ENCODE measurements at regions not wholly inside any gene's neighbourhood (a gene's known extent, or its start where the extent isn't known, plus 50 kb on each side); places are given as distances from the start of the nearest gene placed in this dataset.

DNA sequence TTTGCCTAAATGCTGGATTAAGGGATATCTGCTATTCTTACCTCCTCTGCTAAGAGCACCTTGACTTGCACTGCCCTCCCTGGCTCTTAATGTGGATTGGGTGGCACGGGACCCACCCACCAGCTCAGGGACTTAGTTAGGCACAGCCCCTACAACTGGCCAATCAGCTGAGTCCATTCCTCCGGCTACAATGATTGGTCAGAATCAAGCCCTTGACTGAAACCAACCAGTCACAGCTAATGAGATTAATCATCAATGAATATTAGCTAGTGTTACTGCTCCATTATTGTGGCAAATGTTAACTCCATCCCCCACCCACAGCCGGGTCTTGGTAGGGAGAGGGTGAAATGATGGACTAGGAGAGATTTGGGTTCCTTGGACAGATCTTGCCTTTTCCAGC, 328.0 kb downstream of the MN1 start:
- ATAC-seq (replicated peaks in 1 of 2) = no peak
- Mint-ChIP-seq H3K27ac (no peak overlapping the region), H3K4me3 (no peak overlapping the region), H3K36me3 (ENCODE audit: insufficient read depth in 2 of 2) (no peaks in the 10 kb centered on the region), H3K27me3 (ENCODE audit: low read depth) (no peaks in the 10 kb centered on the region), H3K4me1 (ENCODE audit: low read depth) (no peaks in the 10 kb centered on the region), H3K9me3 (no peaks in the 10 kb centered on the region)
- DNase-seq = no peak

DNA sequence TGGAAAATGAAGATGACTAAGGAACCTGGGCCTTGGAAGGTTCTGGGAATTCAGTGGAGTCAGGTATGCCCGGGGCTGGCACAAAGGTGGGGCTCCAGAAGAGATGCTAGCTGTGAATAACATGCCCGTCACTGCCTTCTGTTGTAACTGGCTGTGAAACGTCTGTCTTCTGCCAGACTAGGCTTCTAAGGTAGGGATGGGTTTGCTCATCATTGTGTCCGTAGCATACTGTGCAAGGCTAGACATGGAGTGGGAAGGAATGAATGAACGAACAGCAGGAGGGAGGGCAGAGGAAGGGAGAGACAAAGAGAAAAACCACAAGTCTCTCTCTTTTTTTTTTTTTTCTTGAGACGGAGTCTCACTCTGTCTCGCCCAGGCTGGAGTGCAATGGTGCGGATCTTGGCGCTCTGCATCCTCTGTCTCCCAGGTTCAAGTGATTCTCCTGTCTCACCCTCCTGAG, 327.4 kb downstream of the MN1 start:
- H3K4me1 Mint-ChIP-seq (ENCODE audit: low read depth) = no peaks in the 10 kb centered on the region
- no peak overlapping the region for H3K27ac Mint-ChIP-seq
- no peak for DNase-seq

DNA sequence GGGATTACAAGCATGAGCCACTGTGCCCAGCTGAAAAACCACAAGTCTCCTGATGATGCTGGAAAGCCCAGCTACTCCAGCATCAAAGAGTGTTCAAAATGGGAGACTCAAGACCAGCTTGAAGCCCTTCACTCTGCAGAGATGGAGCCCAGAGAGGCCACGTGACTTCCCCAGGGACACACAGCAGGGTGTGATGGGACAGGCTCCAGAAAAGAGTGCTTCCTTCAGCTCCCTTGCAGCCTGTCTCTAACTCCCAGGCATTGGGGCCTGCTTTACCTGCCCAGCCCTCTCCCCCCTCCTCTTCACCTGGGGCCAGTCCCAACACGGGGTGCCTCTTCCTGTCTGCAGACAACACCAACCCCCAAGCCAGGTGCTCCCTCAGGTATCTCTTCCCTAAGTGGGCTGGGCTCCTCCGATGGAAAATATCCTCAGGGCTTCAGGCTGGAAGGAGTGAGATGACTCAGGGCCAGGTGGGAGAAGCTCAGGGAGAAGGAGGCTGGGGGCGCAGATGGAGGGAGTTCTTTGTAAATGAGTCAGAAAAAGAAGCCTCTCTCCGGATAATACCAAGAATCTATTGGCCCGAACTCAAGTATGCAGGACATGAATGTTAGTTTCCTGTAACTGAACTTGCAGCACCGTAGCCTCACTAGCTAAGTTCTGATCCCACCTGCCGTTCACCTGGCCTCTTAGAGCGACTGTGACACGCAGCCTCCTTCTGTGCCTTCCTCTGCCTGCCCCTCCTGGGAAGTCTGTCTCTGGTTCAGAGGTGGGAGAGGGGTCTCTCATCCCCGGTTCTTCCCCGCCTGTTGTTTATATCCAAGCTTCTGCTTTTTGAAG, 326.6 kb downstream of the MN1 start:
- no peak overlapping the region for H3K4me3 Mint-ChIP-seq
- DNase-seq (no peak), ATAC-seq (replicated peaks in 1 of 2) (no peak)
- no peaks in the 10 kb centered on the region for H3K9me3 Mint-ChIP-seq
- H3K36me3 Mint-ChIP-seq (ENCODE audit: insufficient read depth in 2 of 2) = no peaks in the 10 kb centered on the region
- H3K27me3 Mint-ChIP-seq (ENCODE audit: low read depth) = no peaks in the 10 kb centered on the region
- H3K4me1 Mint-ChIP-seq (ENCODE audit: low read depth) = no peaks in the 10 kb centered on the region
- H3K27ac Mint-ChIP-seq = no peak overlapping the region

More for the DNA sequence above, 327.4 kb downstream of the MN1 start:
- no peak overlapping the region for H3K4me3 Mint-ChIP-seq
- no peaks in the 10 kb centered on the region for H3K9me3 Mint-ChIP-seq
- H3K36me3 Mint-ChIP-seq (ENCODE audit: insufficient read depth in 2 of 2) = no peaks in the 10 kb centered on the region
- H3K27me3 Mint-ChIP-seq (ENCODE audit: low read depth) = no peaks in the 10 kb centered on the region
- no peak for ATAC-seq (replicated peaks in 1 of 2)

DNA sequence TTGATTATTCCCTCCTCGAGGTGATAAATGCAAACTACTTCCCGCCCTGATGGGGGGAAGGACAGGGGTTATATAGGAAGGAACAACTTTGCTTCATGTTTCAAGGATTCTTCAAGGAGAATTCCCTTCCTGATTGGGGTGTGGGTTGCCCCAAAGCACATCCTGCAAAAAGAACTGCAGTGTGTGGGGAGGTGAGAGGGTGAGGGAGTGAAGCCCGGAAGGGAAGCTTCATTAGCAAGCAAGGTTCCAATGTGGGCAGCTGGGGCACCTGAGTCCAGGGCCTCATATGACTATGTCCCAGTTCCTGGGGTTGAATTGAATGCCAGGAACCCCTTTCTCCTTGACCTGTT, 326.0 kb downstream of the MN1 start:
- no peaks in the 10 kb centered on the region for H3K4me1 Mint-ChIP-seq (ENCODE audit: low read depth)
- DNase-seq (no peak), ATAC-seq (replicated peaks in 1 of 2) (no peak)
- H3K36me3 Mint-ChIP-seq (ENCODE audit: insufficient read depth in 2 of 2) = no peaks in the 10 kb centered on the region
- no peaks in the 10 kb centered on the region for H3K9me3 Mint-ChIP-seq
- H3K27ac Mint-ChIP-seq = no peak overlapping the region
- H3K4me3 Mint-ChIP-seq = no peak overlapping the region
- no peaks in the 10 kb centered on the region for H3K27me3 Mint-ChIP-seq (ENCODE audit: low read depth)

DNA sequence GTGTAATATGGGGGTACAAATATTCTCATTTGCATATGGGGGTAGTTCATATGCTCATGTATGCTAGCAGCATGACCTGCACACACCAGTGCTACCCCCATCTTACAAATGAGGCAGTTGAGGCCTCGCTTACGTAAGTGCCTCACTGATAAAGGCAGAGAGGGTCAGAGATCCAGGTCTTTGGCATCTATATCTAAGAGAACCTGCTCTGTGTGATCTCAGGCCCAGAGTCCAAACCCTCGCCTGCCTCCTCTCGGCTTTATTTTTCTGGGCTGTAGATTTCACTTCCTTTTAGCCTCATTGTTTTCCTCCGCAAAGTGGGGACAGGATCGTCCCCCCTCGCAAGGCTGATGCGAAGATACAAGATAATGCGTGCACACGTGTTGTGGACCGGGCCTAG, 325.2 kb downstream of the MN1 start:
- Mint-ChIP-seq H3K9me3 (no peaks in the 10 kb centered on the region), H3K4me1 (ENCODE audit: low read depth) (no peaks in the 10 kb centered on the region), H3K4me3 (no peak overlapping the region), H3K27me3 (ENCODE audit: low read depth) (no peaks in the 10 kb centered on the region), H3K27ac (no peak overlapping the region), H3K36me3 (ENCODE audit: insufficient read depth in 2 of 2) (no peaks in the 10 kb centered on the region)
- ATAC-seq (replicated peaks in 1 of 2) (no peak), DNase-seq (no peak)

DNA sequence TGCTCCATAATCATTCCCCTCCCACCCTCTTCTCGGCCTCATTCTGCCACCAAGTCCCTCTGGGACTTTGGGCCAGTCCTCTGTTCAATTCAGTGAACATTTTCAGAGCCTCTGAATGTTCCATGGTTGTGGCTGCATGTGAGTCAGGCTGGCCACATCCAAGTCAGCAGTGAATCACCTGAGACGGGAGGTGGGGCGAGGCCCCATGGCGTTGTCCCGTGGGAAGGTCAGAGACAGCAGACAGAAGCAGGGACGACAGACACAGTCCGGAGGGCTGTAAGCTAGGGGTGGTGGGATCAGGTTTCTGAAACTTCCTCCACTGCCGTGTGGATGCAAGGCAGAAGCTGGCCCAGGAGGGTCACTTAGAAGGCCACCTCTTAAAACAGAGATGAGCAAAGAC, 324.8 kb downstream of the MN1 start:
- no peaks in the 10 kb centered on the region for H3K4me1 Mint-ChIP-seq (ENCODE audit: low read depth)
- no peak overlapping the region for H3K27ac Mint-ChIP-seq
- H3K4me3 Mint-ChIP-seq = no peak overlapping the region
- ATAC-seq (replicated peaks in 1 of 2) (no peak), DNase-seq (no peak)
- H3K27me3 Mint-ChIP-seq (ENCODE audit: low read depth) = no peaks in the 10 kb centered on the region
- no peaks in the 10 kb centered on the region for H3K9me3 Mint-ChIP-seq
- H3K36me3 Mint-ChIP-seq (ENCODE audit: insufficient read depth in 2 of 2) = no peaks in the 10 kb centered on the region

DNA sequence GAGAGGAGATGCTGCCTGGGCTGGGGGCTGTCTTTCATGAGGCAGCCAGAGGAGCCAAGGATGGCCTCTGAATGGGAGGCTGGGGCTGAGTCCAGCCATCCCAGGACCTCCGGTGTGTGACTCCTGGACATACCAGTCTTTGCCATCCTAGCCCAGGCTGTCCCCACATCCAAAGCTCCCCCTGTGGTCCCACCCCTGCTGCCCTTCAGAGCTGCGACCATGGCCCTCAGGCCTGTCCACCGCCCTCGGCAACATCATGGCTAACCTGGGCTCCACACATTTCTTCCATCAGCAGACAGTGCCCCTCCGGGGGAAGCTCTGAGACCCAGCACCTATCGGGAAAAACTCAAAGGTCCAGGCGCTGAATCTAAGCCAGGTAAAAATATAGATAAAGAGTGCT, 324.4 kb downstream of the MN1 start:
- Mint-ChIP-seq H3K36me3 (ENCODE audit: insufficient read depth in 2 of 2) (no peaks in the 10 kb centered on the region), H3K4me1 (ENCODE audit: low read depth) (no peaks in the 10 kb centered on the region), H3K27me3 (ENCODE audit: low read depth) (no peaks in the 10 kb centered on the region), H3K27ac (no peak overlapping the region), H3K9me3 (no peaks in the 10 kb centered on the region), H3K4me3 (no peak overlapping the region)
- no peak for DNase-seq
- no peak for ATAC-seq (replicated peaks in 1 of 2)

DNA sequence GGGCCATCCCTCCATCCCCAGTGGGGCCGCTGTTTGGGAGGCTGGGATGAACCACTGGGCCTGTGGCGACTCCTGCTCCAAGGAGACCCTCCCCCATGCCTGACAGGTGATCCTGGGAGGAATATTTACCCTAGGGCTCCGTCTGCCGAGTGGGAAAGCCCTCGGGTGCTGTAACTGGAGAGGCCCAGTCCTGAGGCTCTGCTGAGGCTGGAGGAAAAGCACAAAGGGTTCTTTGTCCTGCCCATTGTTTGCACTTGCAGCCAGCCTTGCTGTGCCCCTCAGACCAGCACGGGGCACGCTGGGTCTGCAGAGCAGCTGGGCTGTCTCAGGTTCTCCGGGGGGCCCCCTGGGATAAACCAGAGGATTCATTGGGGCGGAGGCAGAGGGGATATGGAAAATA, 321.1 kb downstream of the MN1 start:
- Mint-ChIP-seq H3K4me1 (ENCODE audit: low read depth) (no peaks in the 10 kb centered on the region), H3K27ac (no peak overlapping the region), H3K4me3 (no peak overlapping the region), H3K9me3 (no peaks in the 10 kb centered on the region), H3K27me3 (ENCODE audit: low read depth) (no peaks in the 10 kb centered on the region), H3K36me3 (ENCODE audit: insufficient read depth in 2 of 2) (no peaks in the 10 kb centered on the region)
- no peak for ATAC-seq (replicated peaks in 1 of 2)
- DNase-seq = no peak

DNA sequence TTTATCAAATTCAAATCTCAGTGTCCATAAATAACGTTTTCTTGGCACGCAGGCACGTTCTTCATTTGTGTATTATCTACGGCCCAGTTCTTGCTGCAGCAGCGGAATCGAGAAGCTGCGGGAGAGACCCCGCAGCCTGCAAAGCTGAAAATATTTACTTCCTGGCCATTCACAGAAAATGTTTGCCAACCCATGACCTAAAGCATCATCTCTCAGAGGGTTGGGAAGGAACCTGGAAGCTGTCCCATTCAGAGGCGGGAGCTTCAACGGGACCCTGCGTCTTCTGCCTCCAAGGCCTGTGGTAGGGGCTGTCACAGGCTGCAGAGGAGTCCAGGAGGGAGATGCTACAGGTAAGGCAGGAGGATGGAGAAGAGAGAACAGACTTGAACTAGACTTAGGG, 319.2 kb downstream of the MN1 start:
- Mint-ChIP-seq H3K4me1 (ENCODE audit: low read depth) (no peaks in the 10 kb centered on the region), H3K4me3 (no peak overlapping the region), H3K9me3 (no peaks in the 10 kb centered on the region), H3K27ac (no peak overlapping the region), H3K36me3 (ENCODE audit: insufficient read depth in 2 of 2) (no peaks in the 10 kb centered on the region), H3K27me3 (ENCODE audit: low read depth) (no peaks in the 10 kb centered on the region)
- DNase-seq (no peak), ATAC-seq (replicated peaks in 1 of 2) (no peak)

DNA sequence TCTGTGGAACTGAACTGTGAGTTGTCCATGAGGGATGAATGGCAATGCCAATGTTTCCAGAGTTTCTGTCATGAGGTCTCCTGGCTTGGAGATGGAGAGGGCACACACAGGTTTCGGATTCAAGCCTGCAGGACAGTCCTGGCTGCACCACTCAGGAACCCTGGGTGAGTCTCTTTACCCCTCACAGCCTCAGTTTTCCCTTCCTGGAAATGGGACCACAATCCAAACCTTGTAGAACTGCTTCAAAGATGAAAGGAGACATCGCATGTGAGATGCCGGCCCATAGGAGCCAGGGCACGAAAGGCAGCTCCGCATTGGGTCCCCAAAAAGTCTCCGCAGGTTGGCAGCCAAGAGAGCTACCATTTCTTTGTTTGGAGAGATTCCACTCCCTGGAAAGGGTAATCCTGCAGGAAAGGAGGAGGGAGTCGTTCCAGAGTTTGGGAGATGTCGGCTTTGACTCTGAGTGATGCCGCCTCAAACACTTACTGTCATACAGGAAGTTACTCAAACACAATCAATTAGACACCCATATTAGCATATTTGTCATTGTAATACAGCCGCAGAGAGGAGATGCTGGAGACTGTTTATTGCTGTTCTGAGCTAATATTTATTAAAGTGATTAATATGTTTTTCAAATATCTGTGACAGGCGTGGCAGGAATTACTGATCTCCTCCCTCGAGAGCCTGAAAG, 318.3 kb downstream of the MN1 start:
- H3K27ac Mint-ChIP-seq = no peak overlapping the region
- no peak overlapping the region for H3K4me3 Mint-ChIP-seq
- no peaks in the 10 kb centered on the region for H3K27me3 Mint-ChIP-seq (ENCODE audit: low read depth)
- no peak for ATAC-seq (replicated peaks in 1 of 2)
- no peaks in the 10 kb centered on the region for H3K4me1 Mint-ChIP-seq (ENCODE audit: low read depth)
- H3K9me3 Mint-ChIP-seq = no peaks in the 10 kb centered on the region
- H3K36me3 Mint-ChIP-seq (ENCODE audit: insufficient read depth in 2 of 2) = no peaks in the 10 kb centered on the region
- no peak for DNase-seq

DNA sequence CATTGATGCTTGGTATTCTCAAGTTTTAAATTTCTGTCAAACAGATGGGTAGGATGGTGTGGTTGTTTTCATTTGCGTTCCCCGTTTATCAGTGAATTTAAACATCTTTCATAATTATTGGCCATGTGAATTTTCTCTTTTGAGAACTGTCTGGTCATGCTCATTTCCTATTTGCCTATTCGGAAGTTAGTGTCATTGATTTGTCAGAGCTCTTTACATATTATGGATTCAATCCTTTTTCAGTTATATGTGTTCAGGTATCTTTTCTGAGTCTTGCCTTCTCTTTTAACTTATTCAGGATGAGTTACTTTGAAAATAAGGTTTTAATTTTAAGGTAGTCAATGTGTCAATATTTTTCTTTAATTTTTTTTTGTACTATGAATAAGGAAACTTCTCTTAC, 315.7 kb downstream of the MN1 start:
- no peaks in the 10 kb centered on the region for H3K36me3 Mint-ChIP-seq (ENCODE audit: insufficient read depth in 2 of 2)
- no peak overlapping the region for H3K27ac Mint-ChIP-seq
- ATAC-seq (replicated peaks in 1 of 2) (no peak), DNase-seq (no peak)
- no peaks in the 10 kb centered on the region for H3K27me3 Mint-ChIP-seq (ENCODE audit: low read depth)
- no peaks in the 10 kb centered on the region for H3K4me1 Mint-ChIP-seq (ENCODE audit: low read depth)
- H3K4me3 Mint-ChIP-seq = no peak overlapping the region
- H3K9me3 Mint-ChIP-seq = no peaks in the 10 kb centered on the region

DNA sequence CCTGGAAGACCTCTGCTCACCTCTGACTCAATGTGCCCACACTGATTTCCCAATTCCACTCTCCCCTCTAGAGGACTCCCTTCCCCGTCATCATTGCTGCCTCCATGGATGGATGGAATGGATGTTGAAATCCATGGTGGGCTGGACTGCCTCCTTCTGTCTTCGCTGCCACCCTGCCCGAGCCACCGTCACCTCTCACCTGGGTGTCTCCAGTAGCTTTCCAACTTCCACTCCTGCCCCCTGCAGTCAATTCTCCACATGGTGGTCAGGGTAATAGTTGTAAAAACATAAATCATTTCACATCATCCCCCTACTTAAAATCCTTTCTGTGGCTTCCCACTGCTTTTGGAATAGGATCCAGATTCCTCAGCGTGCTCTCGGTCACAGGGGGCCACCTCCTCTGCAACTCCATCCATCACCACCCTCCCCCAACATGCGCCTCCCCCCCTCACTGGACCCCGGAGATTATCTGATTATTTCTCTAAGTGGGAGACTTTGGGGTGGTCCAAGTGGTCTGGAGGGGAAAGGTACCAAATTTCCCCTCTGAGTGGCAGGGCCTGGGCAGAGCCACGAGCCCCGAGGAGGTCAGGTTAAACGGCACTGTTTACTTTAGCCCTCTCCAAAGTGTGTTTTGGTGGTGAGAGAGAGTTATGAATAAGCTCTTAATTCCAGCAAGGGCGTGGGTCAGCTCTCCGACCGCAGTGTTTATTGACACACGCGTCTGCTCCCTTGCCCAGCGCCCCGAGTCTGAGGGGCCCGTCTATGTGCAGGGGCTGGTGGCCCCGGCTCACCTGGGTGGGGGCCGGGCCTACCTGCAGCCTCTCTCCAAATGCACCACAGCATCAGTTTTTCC, 313.7 kb downstream of the MN1 start:
- peaks cover 4 to 9% of the 10 kb centered on the region in 2 donors for H3K9me3 Mint-ChIP-seq
- H3K36me3 Mint-ChIP-seq (ENCODE audit: insufficient read depth in 2 of 2) = peaks cover 0 to 3% of the 10 kb centered on the region in 2 donors
- ATAC-seq (replicated peaks in 1 of 2) (no peak), DNase-seq (no peak)
- no peaks in the 10 kb centered on the region for H3K27me3 Mint-ChIP-seq (ENCODE audit: low read depth)
- no peak overlapping the region for H3K27ac Mint-ChIP-seq
- no peak overlapping the region for H3K4me3 Mint-ChIP-seq
- H3K4me1 Mint-ChIP-seq (ENCODE audit: low read depth) = no peaks in the 10 kb centered on the region

DNA sequence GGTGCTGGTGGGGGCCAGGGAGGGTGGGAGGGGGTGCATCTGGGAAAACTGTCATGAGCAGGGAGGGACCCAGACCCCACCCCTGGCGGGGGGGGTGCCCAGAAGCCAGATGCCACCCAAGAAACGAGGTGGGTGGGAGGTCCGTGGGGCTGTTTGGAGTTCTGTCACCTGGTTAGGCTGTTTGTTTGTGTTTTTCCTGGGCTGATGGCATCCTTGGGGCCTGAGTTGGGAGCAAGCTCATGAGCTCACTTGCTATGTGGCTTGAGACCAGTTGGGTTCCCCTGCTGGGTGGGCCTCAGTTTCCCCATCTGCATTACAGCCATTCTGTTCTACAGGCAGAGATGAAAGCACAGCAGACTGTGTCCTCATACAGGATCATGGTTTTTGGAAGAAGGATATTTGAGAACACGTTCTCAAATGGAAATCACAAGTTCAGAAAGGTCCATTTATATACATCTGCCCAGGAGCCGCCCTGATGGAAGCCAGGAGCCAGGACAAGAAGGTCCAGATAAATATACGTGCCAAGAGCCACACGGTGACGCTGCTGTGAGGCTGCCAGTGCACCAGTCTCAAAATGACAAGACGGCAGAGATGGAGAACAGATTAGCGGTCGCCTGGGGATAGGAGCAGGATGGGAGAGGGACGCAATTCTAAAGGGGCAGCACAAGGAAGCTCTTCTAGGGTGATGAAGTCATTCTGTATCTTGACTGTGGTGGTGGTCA, 312.9 kb downstream of the MN1 start:
- Mint-ChIP-seq H3K4me1 (ENCODE audit: low read depth) (no peaks in the 10 kb centered on the region), H3K27ac (no peak overlapping the region), H3K27me3 (ENCODE audit: low read depth) (no peaks in the 10 kb centered on the region), H3K9me3 (peaks cover 4 to 10% of the 10 kb centered on the region in 2 donors), H3K4me3 (no peak overlapping the region), H3K36me3 (ENCODE audit: insufficient read depth in 2 of 2) (peaks cover 0 to 3% of the 10 kb centered on the region in 2 donors)
- no peak for DNase-seq
- no peak for ATAC-seq (replicated peaks in 1 of 2)
